Esophagus muscularis mucosa (tissue), 4 donors: ENCODE measurements at regions not wholly inside any gene's neighbourhood (a gene's known extent, or its start where the extent isn't known, plus 50 kb on each side); places are given as distances from the start of the nearest gene placed in this dataset.

Source experiments
- DNase-seq: peaks from one replicate; pipeline ENCODE4 v3.0.0-alpha.2; 2017; ENCODE audit errors: extremely low spot score
- H3K27ac ChIP-seq, 4 donors: fragments of 200-600 bp; sonication (generic); replicated peaks in 1 of 4; 1 replicate in 3 of 4; 2 replicates in 1 of 4; pipeline ENCODE4 v1.5.1; 2016 to 2019; ENCODE audit warnings: mild to moderate bottlenecking in 1 of 4
- H3K27me3 ChIP-seq, 4 donors: fragments of 200-600 bp; sonication (generic); one replicate each; pipeline versions ENCODE4 v1.5.1 to v1.6.0; 2016 to 2019
- H3K36me3 ChIP-seq, 4 donors: fragments of 200-600 bp; sonication (generic); one replicate each; pipeline ENCODE4 v1.5.1; 2016 to 2019
- H3K4me1 ChIP-seq, 4 donors: fragments of 200-600 bp; sonication (generic); one replicate each; pipeline ENCODE4 v1.5.1; 2016 to 2019
- H3K4me3 ChIP-seq, 4 donors: fragments of 200-600 bp; sonication (generic); 1 replicate in 2 of 4; 2 replicates in 2 of 4; pipeline ENCODE4 v1.5.1; 2016 to 2019; ENCODE audit warnings: mild to moderate bottlenecking in 4 of 4, moderate library complexity in 1 of 4
- H3K9me3 ChIP-seq, 4 donors: fragments of 200-600 bp; sonication (generic); 1 replicate in 3 of 4; 2 replicates in 1 of 4; pipeline ENCODE4 v1.5.1; 2016 to 2019
- EP300 ChIP-seq: sonication (generic); formaldehyde crosslinking; IDR thresholded peaks from one replicate; pipeline ENCODE4 v1.6.1; 2017; ENCODE audit warnings: antibody characterized with exemption
- POLR2A ChIP-seq: fragments of 450-650 bp; IDR thresholded peaks from one replicate; pipeline ENCODE4 v1.6.1; 2017; ENCODE audit warnings: antibody characterized with exemption, moderate library complexity, mild to moderate bottlenecking, low read depth
- POLR2AphosphoS5 ChIP-seq, 2 donors: sonication (generic); formaldehyde crosslinking; IDR thresholded peaks; one replicate each; pipeline ENCODE4 v1.6.1; 2017; ENCODE audit warnings: antibody characterized with exemption in 2 of 2
- WGBS: methylation state at CpG from one replicate; pipeline ENCODE4 v1.1.5; 2018; 5-methylcytosine and 5-hydroxymethylcytosine counted together
- intact Hi-C: fragments of 100-400 bp; cut with DNase I; formaldehyde crosslinking; loops from one replicate; pipeline ENCODE4 v1.15.1; 2023
- TF ChIP-seq, protein P1 (sequence below), 3 experiments: fragments of 200-600 bp in 2 of 3; fragments of 450-650 bp in 1 of 3; sonication (generic) in 2 of 3; IDR thresholded peaks; one replicate each; pipeline ENCODE4 v1.5.1; 2017 to 2019; ENCODE audit warnings: antibody characterized with exemption in 3 of 3, mild to moderate bottlenecking in 2 of 3, moderate library complexity in 1 of 3

DNA sequence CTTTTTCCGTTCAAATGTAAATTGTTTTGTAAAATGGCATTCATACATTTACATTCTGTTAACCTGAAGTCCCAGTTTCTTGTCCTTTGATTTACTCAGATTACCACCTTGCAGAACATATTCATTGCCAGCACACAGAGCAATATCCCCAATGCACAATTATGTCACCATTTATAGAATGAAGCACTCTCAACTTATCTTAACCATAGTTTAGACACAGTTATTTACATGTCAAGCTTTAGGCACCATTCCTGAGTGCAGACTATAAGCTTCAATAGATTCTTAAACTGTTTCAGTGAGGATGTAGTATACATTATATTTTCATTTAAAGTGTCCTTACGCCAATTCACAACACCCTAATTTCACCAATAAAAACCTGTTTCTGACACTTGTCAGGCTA, 1977.9 kb downstream of the SUCLG1 start:
- TF ChIP-seq POLR2A = no peak
- TF ChIP-seq, protein P1, sequence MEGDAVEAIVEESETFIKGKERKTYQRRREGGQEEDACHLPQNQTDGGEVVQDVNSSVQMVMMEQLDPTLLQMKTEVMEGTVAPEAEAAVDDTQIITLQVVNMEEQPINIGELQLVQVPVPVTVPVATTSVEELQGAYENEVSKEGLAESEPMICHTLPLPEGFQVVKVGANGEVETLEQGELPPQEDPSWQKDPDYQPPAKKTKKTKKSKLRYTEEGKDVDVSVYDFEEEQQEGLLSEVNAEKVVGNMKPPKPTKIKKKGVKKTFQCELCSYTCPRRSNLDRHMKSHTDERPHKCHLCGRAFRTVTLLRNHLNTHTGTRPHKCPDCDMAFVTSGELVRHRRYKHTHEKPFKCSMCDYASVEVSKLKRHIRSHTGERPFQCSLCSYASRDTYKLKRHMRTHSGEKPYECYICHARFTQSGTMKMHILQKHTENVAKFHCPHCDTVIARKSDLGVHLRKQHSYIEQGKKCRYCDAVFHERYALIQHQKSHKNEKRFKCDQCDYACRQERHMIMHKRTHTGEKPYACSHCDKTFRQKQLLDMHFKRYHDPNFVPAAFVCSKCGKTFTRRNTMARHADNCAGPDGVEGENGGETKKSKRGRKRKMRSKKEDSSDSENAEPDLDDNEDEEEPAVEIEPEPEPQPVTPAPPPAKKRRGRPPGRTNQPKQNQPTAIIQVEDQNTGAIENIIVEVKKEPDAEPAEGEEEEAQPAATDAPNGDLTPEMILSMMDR (IDR thresholded peaks at IDR 0.05) = no peak
- no peak for TF ChIP-seq POLR2AphosphoS5 (IDR thresholded peaks at IDR 0.05)
- no peak for TF ChIP-seq EP300
- intact Hi-C loops = no loop called here
- DNase-seq = no peak
- Histone ChIP-seq H3K36me3 (no peaks in the 10 kb centered on the region), H3K4me3 (no peak overlapping the region), H3K9me3 (peaks cover 0 to 5% (median 0%) of the 10 kb centered on the region in 4 donors), H3K27me3 (no peaks in the 10 kb centered on the region), H3K4me1 (no peaks in the 10 kb centered on the region), H3K27ac (no peak overlapping the region)
- WGBS = 81% methylated on average over 2 of the region's 2 CpGs

DNA sequence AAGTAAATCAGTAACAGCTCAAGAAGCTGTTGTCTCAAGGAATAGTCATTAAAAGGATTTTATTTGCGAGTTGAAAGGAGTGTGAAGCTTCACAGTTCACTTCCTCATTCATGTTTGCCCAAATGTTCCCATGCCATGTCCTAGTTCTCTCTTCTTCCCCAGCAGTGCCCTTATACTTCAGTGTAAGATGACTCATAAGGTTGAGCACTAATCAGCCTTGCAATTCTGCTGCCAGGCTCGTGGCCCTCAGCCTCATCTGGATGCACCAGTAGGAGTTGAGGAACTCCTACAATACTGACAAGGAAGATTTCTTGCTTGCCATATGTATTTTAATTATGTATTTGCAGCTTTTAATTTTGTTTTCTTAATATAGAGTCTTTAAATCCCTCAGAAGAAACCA, 1980.4 kb downstream of the SUCLG1 start:
- no peaks in the 10 kb centered on the region for H3K27me3 ChIP-seq
- H3K27ac ChIP-seq = no peak overlapping the region
- H3K9me3 ChIP-seq = peaks cover 0 to 5% (median 0%) of the 10 kb centered on the region in 4 donors
- 88% methylated on average over 2 of the region's 2 CpGs for WGBS
- no peak for TF ChIP-seq EP300
- TF ChIP-seq, protein P1 (IDR thresholded peaks at IDR 0.05) = no peak
- no peak for TF ChIP-seq POLR2A
- TF ChIP-seq POLR2AphosphoS5 (IDR thresholded peaks at IDR 0.05) = no peak
- intact Hi-C loops = no loop called here
- H3K4me1 ChIP-seq = no peaks in the 10 kb centered on the region
- no peaks in the 10 kb centered on the region for H3K36me3 ChIP-seq
- no peak for DNase-seq
- H3K4me3 ChIP-seq = no peak overlapping the region

DNA sequence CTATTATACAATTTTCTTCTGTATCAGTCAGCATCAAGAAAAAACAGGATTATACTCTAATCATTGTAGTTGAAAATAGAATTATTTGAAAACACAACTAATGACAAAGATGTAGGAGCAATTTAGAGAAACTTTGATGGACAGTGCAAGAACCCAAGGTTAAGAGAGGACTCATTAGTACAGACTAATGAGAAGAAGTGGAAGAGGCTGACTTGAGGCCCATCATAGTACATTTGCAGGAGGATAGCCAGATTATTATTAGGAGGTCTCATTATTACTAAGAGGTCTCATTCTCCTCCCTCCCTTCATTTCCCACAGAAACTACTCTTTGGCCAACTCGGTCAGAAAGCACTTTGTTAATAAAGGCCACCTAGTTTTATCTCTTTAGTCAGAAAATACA, 1983.0 kb downstream of the SUCLG1 start:
- no peak for DNase-seq
- intact Hi-C loops = no loop called here
- 77% methylated on average over 1 of the region's 1 CpG for WGBS

DNA sequence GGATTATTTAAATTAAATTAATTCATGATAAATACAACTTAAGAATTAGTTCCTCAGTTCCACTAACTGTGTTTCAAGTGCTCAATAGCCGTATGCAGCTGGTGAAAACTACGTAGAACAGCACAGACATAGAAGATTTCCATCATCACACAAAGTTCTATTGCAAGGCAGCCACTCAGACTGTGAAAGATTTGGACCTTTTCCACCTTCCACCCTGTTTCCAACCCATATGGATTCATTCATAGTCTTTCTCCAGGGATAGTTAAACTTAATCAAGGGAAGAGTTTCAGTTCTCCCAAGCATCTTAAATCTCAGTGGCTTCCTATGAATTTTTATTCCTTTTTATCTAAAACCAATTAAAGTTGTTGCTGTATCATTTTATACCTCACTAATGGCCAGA, 2030.8 kb downstream of the SUCLG1 start:
- no peak for TF ChIP-seq EP300
- TF ChIP-seq POLR2A = no peak
- TF ChIP-seq, protein P1 (IDR thresholded peaks at IDR 0.05) = no peak
- Histone ChIP-seq H3K4me1 (no peaks in the 10 kb centered on the region), H3K27me3 (no peaks in the 10 kb centered on the region), H3K36me3 (no peaks in the 10 kb centered on the region), H3K4me3 (no peak overlapping the region), H3K27ac (no peak overlapping the region), H3K9me3 (no peaks in the 10 kb centered on the region)
- DNase-seq = no peak
- WGBS = 73% methylated on average over 2 of the region's 2 CpGs
- intact Hi-C loops = no loop called here

More for the DNA sequence above, 1983.0 kb downstream of the SUCLG1 start:
- Histone ChIP-seq H3K36me3 (no peaks in the 10 kb centered on the region), H3K4me3 (no peak overlapping the region), H3K9me3 (peaks cover 0 to 5% (median 0%) of the 10 kb centered on the region in 4 donors), H3K27ac (no peak overlapping the region), H3K27me3 (no peaks in the 10 kb centered on the region), H3K4me1 (no peaks in the 10 kb centered on the region)
- TF ChIP-seq POLR2A = no peak

DNA sequence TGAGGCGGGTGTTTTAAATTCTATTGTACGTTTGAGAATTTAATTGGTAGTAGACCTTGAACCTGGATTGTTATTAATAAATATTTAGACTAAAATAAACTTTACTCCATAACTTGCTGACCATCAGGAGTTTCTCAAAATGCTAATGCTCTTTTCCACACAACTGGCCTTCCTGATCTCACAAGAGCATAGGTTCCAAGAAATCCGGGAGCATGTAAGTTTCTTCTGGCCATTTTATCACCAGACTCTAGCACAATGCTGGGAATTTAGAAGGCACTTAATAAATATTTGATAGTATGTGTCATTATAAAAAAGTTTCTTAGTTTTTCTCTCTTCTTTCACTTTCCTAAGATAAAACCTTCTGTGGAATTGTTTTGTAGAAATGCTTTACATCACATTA, 2047.1 kb downstream of the SUCLG1 start:
- Histone ChIP-seq H3K36me3 (no peaks in the 10 kb centered on the region), H3K27ac (peak overlapping the region in 2 of 4 donors; percentile 6 to 58), H3K4me1 (peaks cover 0 to 26% (median 24%) of the 10 kb centered on the region in 4 donors), H3K9me3 (peaks cover 0 to 5% (median 0%) of the 10 kb centered on the region in 4 donors), H3K4me3 (no peak overlapping the region), H3K27me3 (no peaks in the 10 kb centered on the region)
- 53% methylated on average over 3 of the region's 3 CpGs for WGBS
- TF ChIP-seq, protein P1 (IDR thresholded peaks at IDR 0.05) = no peak
- TF ChIP-seq POLR2AphosphoS5 (IDR thresholded peaks at IDR 0.05) (no peak), POLR2A (no peak), EP300 (no peak)
- intact Hi-C loops = no loop called here
- no peak for DNase-seq
